ENCODE measurements at regions not wholly inside any gene's neighbourhood (a gene's known extent, or its start where the extent isn't known, plus 50 kb on each side); places are given as distances from the start of the nearest gene placed in this dataset.

DNA sequence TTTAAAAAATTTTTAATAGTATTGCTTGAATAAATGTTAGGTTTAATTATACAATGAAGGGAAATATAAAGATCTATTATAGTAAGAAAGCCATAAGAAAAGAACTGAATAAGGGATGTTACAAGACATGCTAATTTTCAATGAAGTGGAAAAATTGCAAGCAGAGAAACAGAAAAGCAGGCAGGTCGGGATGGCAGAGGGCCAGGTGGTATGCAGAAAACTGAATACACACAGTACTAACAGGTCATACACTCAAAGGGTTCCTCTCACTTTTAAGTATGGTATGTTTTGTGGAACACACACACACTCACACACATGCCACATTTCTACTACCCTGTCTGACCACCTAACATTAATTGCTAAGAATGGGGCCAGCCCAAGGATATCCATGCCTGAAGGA is 76.7 kb upstream of the DTNA start:
- H3K36me3 Mint-ChIP-seq (ENCODE audit: low read depth): no peaks in the 10 kb centered on the region
- POLR2A ChIA-PET: no interaction called here
- peaks cover 2% of the 10 kb centered on the region for H3K27me3 Mint-ChIP-seq
- no peak overlapping the region for H3K27ac Mint-ChIP-seq
- DNase-seq: no peak
- no peak overlapping the region for H3K4me3 Mint-ChIP-seq
- CTCF ChIA-PET: interaction anchor here (0.6 kb wide), 1 partner anchor 1037 kb away, joined by 3 read pairs; no protein-coding TSS in a partner anchor
- H3K9me3 Mint-ChIP-seq: no peaks in the 10 kb centered on the region
- no peaks in the 10 kb centered on the region for H3K4me1 Mint-ChIP-seq

DNA sequence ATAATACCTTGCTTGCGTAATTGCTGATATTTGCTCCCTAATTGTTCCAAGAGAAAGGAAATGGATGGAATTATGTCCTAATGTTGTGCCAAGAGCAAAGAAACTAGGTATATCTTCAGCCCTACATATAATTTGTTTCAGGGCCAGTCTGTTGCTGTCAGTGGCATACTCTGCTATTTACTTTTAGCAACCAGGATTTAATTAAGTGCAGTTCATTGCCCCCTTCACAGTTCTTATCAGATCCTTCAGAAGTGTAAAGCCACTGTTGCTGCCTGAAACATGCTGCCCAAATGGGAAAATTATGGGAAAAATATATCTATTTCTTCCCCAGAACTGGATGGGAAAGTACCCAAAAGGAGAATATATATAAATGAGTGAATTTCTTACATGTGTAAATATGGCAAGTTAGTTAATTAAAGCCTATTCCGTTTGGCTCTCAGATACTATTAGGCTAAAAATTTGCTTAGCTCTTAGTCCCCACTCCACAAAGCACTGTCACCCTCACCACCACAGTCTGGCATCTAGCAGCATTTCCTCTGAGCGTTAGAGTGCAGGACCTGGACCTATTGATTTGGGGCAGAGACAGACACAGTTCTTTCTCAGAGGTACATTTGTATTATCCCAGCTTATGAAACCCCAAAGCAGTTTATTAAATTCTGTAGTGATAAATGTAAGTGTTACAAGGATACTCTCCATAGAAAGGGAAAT is 72.8 kb upstream of the DTNA start:
- Mint-ChIP-seq H3K27me3 (peaks cover 2% of the 10 kb centered on the region), H3K36me3 (ENCODE audit: low read depth) (no peaks in the 10 kb centered on the region), H3K4me3 (no peak overlapping the region), H3K9me3 (no peaks in the 10 kb centered on the region), H3K27ac (no peak overlapping the region), H3K4me1 (no peaks in the 10 kb centered on the region)
- ChIA-PET POLR2A (no interaction called here), CTCF (interaction anchor here (1.3 kb wide), 1 partner anchor 9 kb away, joined by 3 read pairs; no protein-coding TSS in a partner anchor)
- DNase-seq: no peak

DNA sequence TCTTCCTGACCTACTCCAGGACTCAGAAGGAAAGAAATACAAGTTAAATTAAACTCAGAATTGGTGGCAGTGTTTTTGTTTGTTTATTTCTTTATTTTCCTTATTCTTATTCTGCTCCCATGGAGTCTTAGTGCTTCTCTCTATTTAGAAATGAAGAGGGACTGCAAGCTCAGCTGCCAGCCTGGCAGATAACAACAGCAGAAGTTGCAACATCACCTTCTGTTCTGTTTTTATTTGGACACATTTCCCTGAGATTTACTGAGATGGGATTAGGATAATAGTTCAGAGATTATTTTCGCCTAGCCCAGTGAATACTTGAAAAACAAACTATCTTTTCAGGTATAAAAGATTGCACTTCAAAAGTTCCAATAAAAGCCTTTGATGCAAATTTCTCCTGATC is 70.4 kb upstream of the DTNA start:
- Mint-ChIP-seq H3K9me3 (no peaks in the 10 kb centered on the region), H3K4me3 (no peak overlapping the region), H3K27ac (no peak overlapping the region), H3K4me1 (no peaks in the 10 kb centered on the region), H3K27me3 (no peaks in the 10 kb centered on the region), H3K36me3 (ENCODE audit: low read depth) (no peaks in the 10 kb centered on the region)
- ChIA-PET POLR2A (no interaction called here), CTCF (no interaction called here)
- no peak for DNase-seq

DNA sequence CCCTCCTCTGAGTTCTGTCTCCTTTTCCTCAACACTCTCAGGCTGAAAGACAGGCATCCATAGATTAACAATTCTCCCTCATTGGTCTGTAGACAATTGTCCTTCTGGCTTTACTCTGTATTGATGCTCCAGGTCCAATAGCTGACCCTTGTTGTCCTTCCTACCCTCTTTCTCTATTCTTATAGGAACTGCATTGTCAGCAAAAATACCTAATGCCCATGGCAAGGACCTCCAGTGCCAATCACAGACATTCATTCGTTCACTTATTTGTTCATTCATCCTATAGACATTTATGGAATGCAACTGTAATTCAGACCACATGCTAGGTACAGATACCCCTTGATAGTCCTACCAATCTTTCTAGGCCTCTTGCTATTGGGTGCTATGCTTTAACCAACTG is 69.8 kb upstream of the DTNA start:
- no peaks in the 10 kb centered on the region for H3K27me3 Mint-ChIP-seq
- H3K36me3 Mint-ChIP-seq (ENCODE audit: low read depth): no peaks in the 10 kb centered on the region
- no peaks in the 10 kb centered on the region for H3K9me3 Mint-ChIP-seq
- no peaks in the 10 kb centered on the region for H3K4me1 Mint-ChIP-seq
- ChIA-PET POLR2A (no interaction called here), CTCF (no interaction called here)
- DNase-seq: no peak
- H3K4me3 Mint-ChIP-seq: no peak overlapping the region
- no peak overlapping the region for H3K27ac Mint-ChIP-seq

DNA sequence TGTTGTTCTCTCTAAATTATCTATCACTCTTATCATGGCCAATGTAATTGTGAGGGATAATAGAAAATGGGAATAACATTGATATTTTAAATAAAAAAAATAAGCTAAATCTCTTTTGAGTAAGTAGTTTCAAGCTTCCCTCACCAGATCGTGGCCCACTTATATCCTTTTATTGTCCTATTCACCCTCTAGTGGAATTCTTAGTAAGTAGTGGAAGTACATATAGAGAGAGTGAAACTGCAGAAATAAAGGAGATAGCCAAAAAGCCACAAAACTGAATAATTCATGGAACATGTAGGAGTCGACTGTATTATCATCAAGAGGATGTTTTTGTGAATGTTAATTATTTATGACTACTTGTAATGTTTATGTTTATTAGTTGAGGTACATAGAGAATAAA is 66.1 kb upstream of the DTNA start:
- no peak overlapping the region for H3K4me3 Mint-ChIP-seq
- no peaks in the 10 kb centered on the region for H3K36me3 Mint-ChIP-seq (ENCODE audit: low read depth)
- no peak for DNase-seq
- H3K27ac Mint-ChIP-seq: no peak overlapping the region
- no peaks in the 10 kb centered on the region for H3K4me1 Mint-ChIP-seq
- POLR2A ChIA-PET: no interaction called here
- H3K9me3 Mint-ChIP-seq: no peaks in the 10 kb centered on the region
- no peaks in the 10 kb centered on the region for H3K27me3 Mint-ChIP-seq
- CTCF ChIA-PET: interaction anchor here (1.3 kb wide), 1 partner anchor 17 kb away, joined by 4 read pairs; no protein-coding TSS in a partner anchor

DNA sequence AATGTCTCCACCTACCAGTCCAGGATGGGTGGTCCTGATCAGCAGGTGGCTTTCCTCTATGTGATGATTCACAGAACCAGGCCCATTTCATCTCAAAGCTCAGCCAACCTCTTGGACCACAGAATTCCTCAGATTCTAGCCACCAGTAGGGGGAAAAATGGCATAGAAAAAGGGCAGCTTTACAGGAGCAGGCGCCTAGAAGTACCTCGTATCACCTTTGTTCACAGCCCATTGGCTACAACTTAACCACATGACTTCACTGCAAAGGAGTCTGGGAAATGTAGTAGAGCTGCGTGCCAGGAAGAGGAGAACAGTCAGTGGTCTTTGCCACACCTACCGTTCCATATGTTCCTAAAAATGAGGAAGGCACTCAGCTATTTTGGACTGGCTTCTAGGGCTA is 62.8 kb upstream of the DTNA start:
- no peaks in the 10 kb centered on the region for H3K4me1 Mint-ChIP-seq
- no peak overlapping the region for H3K4me3 Mint-ChIP-seq
- no peak overlapping the region for H3K27ac Mint-ChIP-seq
- H3K36me3 Mint-ChIP-seq (ENCODE audit: low read depth): no peaks in the 10 kb centered on the region
- POLR2A ChIA-PET: no interaction called here
- DNase-seq: no peak
- CTCF ChIA-PET: no interaction called here
- no peaks in the 10 kb centered on the region for H3K9me3 Mint-ChIP-seq
- peaks cover 5% of the 10 kb centered on the region for H3K27me3 Mint-ChIP-seq

DNA sequence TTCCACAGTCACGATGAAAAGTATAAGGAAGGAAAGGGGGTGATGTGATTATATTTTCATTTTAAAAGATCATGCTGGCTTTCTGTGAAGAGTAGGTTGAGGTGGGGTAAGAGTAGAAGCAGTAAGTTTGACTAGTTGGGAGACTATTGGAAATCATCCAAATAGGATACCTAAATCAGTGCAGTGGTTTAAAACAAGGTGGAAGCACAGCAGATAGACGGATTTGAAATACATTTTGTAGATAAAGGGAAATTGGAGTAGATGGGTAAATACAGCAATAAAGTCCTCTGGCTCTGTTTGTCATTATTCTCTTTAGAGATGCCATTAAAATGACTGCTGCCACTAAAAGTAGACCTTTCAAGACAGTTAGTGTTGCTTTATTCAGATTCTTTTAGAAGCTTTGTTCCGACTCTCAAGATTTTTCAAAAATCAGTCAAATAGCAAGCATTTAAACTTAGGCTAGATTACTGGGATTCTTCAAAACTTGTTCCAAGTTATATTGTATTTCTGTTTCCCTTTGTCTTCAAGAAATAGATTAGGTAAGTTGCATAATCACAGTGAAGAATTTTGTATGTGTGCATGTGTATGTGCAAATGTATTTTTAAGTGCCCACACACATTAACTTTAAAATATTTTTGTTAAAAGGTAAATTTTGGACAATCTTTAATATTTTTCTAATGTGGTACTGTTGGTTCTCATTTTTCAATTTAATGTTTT is 61.7 kb upstream of the DTNA start:
- peaks cover 6% of the 10 kb centered on the region for H3K27me3 Mint-ChIP-seq
- H3K27ac Mint-ChIP-seq: no peak overlapping the region
- ChIA-PET POLR2A (no interaction called here), CTCF (no interaction called here)
- H3K4me1 Mint-ChIP-seq: no peaks in the 10 kb centered on the region
- DNase-seq: no peak
- H3K9me3 Mint-ChIP-seq: no peaks in the 10 kb centered on the region
- H3K36me3 Mint-ChIP-seq (ENCODE audit: low read depth): no peaks in the 10 kb centered on the region
- no peak overlapping the region for H3K4me3 Mint-ChIP-seq

DNA sequence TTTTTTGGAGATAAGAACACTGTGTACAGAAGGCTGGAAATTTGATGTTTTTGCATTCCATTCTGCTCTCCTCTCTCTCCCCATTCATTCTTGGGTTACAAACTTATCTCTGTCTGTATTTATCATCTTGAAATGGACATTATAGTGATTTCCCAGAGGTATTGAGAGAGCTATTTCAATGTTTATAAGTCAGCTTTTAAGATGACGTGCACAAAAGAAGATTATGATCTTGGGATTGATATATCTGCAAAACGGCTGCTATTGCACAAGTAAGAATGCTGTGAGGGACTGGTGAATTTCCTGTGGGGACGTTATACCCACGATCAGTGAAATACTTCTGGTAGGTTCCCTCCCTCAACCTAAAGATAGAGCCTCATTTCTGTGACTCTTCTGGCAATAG is 61.0 kb upstream of the DTNA start:
- H3K27ac Mint-ChIP-seq: no peak overlapping the region
- POLR2A ChIA-PET: no interaction called here
- DNase-seq: no peak
- peaks cover 6% of the 10 kb centered on the region for H3K27me3 Mint-ChIP-seq
- CTCF ChIA-PET: no interaction called here
- H3K4me3 Mint-ChIP-seq: no peak overlapping the region
- no peaks in the 10 kb centered on the region for H3K4me1 Mint-ChIP-seq
- no peaks in the 10 kb centered on the region for H3K36me3 Mint-ChIP-seq (ENCODE audit: low read depth)
- H3K9me3 Mint-ChIP-seq: no peaks in the 10 kb centered on the region

DNA sequence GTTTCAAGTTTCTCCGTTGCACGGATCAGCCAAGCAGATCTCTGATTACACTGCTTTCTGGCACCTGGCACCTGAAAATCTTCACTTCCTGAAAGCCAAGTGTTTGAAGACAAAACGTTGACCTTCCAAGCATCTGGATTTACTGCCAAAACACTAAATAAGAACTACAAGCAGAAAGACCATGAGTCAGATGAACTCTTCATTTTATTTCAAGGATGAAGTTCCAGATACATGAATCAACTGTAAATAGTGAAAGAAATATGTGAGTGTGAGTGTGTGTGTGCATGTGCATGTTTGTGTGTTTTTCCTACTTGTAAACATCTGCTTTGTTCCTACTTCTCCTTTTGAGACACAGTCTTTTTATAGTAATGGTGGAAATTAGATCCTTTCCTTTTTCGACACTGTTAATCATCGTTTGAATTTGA is 60.0 kb upstream of the DTNA start:
- CTCF ChIA-PET: no interaction called here
- POLR2A ChIA-PET: no interaction called here

DNA sequence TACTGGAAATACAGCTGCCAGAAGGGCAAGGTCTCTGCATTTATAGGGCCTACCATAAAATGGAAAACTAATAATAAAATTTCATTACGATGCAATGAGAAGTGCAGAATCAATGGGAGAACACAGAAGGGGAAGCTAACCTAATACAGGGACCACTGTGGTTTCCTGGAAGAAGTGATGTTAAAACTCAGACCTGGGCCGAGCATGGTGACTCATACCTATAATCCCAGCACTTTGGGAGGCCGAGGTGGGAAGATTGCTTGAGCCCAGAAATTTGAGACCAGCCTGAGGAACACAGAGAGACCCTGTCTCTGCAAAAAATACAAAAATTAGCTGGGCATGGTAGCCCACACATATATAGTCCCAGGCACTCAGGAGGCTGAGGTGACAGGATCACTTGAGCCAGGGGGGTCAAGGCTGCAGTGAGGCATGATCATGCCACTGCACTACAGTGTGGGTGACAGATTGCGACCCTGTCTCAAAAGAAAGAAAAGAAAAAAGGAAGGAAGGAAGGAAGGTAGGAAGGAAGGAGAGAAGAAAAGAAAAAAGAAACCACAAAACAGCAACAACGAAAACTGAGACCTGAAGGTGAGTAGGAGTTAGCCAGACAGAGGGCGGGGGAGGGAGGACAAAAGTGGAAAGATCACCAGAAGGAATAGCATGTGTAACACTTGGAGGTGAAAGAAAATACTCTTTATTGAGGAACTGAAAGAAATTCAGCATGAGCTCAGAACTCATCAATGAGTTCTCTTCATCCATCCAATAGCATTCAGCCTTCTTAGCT is 58.3 kb upstream of the DTNA start:
- H3K4me3 Mint-ChIP-seq: no peak overlapping the region
- no peak for DNase-seq
- H3K36me3 Mint-ChIP-seq (ENCODE audit: low read depth): no peaks in the 10 kb centered on the region
- no peak overlapping the region for H3K27ac Mint-ChIP-seq
- H3K9me3 Mint-ChIP-seq: no peaks in the 10 kb centered on the region
- H3K27me3 Mint-ChIP-seq: peaks cover 6% of the 10 kb centered on the region
- H3K4me1 Mint-ChIP-seq: no peaks in the 10 kb centered on the region
- ChIA-PET CTCF (no interaction called here), POLR2A (no interaction called here)

More for the DNA sequence above, 60.0 kb upstream of the DTNA start:
- Mint-ChIP-seq H3K27me3 (peaks cover 6% of the 10 kb centered on the region), H3K36me3 (ENCODE audit: low read depth) (no peaks in the 10 kb centered on the region), H3K9me3 (no peaks in the 10 kb centered on the region), H3K4me3 (no peak overlapping the region), H3K27ac (no peak overlapping the region), H3K4me1 (no peaks in the 10 kb centered on the region)
- DNase-seq: no peak

DNA sequence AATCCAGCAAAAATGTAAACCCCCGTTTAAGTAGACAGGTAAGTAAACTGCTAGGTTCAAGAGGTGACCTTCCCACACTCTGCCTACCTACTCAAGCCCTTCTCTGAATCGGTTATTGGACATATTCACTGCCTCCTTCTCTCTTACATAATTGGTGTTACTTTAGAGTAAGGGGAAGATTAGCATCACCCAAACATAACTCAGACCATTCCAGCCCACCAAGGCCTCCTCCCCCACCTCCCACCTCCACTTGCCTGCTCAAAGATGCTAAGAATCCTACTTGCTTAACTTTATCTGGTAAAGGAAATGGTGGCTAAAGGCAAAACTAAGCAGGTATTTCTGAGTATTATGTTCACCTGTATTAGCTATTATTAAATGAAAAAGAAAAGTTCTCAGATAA is 55.0 kb upstream of the DTNA start:
- DNase-seq: no peak
- H3K36me3 Mint-ChIP-seq (ENCODE audit: low read depth): no peaks in the 10 kb centered on the region
- no peaks in the 10 kb centered on the region for H3K4me1 Mint-ChIP-seq
- H3K9me3 Mint-ChIP-seq: no peaks in the 10 kb centered on the region
- H3K27me3 Mint-ChIP-seq: peaks cover 18% of the 10 kb centered on the region
- ChIA-PET POLR2A (no interaction called here), CTCF (no interaction called here)
- no peak overlapping the region for H3K4me3 Mint-ChIP-seq
- no peak overlapping the region for H3K27ac Mint-ChIP-seq

DNA sequence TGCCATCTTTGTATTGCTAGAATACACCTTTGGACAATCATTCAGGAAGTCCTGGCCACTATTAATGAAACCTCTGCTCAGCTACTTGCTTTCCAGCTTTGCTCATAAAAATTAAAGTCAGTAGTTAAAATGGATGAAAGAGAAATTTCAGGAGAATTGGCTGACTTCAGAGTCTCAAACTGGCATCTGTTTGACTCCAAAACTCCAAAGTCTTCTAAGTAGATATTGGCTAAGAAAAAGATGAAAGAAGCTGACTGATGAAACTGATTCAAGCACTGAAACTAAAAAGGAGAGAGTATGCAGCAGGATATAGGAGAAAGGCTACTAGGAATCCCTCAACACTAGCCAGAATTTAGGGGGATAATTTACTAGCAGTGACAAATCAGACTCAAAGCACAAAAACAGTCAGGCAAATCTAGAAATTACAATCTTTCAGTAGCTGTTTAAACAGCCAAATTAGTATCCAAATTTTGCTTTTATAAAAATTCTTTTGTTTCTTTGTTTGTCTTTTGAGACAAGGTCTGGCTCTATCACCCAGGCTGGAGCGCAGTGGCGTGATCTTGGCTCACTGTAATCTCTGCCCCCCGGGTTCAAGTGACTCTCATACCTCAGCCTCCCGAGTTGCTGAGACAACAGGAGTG is 52.1 kb upstream of the DTNA start:
- H3K36me3 Mint-ChIP-seq (ENCODE audit: low read depth): no peaks in the 10 kb centered on the region
- H3K27ac Mint-ChIP-seq: no peak overlapping the region
- H3K27me3 Mint-ChIP-seq: peaks cover 16% of the 10 kb centered on the region
- ChIA-PET POLR2A (no interaction called here), CTCF (no interaction called here)
- no peaks in the 10 kb centered on the region for H3K9me3 Mint-ChIP-seq
- H3K4me1 Mint-ChIP-seq: no peaks in the 10 kb centered on the region
- no peak for DNase-seq
- no peak overlapping the region for H3K4me3 Mint-ChIP-seq

Data from activated CD4-positive, alpha-beta T cell treated with anti-CD3 and anti-CD28 coated beads, Interleukin-2, amount 10 ng/mL, durations not matched to agents 7 days and 5 days (primary cell).